ENCODE measurements at regions not wholly inside any gene's neighbourhood (a gene's known extent, or its start where the extent isn't known, plus 50 kb on each side); places are given as distances from the start of the nearest gene placed in this dataset.
A peak's percentile ranks its signal among the peaks of the same experiment; 100 is the strongest.

GRCh38 chr5:124806026-124806372, 59.6 kb upstream of the ZNF608 start:
- no peaks in the 10 kb centered on the region for H3K36me3 ChIP-seq
- H3K27ac ChIP-seq: no peak overlapping the region
- intact Hi-C loops (cut with DNase I; ENCODE audit: low total_unique reads): no loop called here
- no peak overlapping the region for H3K4me3 ChIP-seq
- peaks cover 0 to 10% of the 10 kb centered on the region in 2 donors for H3K4me1 ChIP-seq
- H3K27me3 ChIP-seq: no peaks in the 10 kb centered on the region
- DNase-seq: no peak
- TF ChIP-seq POLR2A (IDR thresholded peaks at IDR 0.05) (no peak), CTCF (IDR thresholded peaks at IDR 0.05) (no peak)
- H3K9me3 ChIP-seq: no peaks in the 10 kb centered on the region

DNA sequence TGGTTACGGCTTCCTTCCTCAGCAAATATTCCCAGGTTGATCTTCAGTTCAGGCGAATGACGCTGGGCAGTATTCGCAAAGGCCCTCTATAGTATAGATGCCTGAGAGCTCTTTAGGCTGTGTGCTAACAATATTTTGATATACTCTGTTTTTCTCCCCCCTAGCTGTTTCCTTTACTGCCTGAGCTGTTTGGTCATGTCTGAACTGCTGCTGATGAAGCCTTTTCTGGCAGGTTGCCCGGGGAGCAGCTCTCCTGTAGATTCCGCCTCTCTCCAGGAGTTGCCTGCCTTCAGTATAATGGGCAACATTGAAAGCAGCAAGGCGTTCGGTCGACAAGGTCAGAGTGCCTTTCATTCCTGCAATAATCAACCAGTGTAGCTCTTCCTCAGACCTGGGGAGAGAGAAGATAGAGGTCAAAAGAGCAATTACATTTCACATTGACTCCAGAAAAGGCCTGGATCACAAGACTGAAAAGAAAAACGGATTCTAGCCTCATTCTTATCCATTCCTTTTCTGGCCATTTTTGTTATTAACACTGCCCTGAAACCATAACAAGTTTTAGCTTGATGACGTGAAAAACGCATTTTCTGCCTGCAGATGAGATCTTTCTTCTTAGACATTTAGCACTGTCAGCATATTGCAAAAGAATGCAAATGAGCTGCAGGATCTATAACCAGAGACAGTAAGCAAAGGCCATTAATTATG, 60.1 kb upstream of the ZNF608 start:
- H3K9me3 ChIP-seq: no peaks in the 10 kb centered on the region

GRCh38 chr5:124808842-124809268, 62.4 kb upstream of the ZNF608 start:
- Histone ChIP-seq H3K27me3 (no peaks in the 10 kb centered on the region), H3K4me3 (no peak overlapping the region), H3K9me3 (no peaks in the 10 kb centered on the region), H3K4me1 (peaks cover 0 to 10% of the 10 kb centered on the region in 2 donors), H3K36me3 (no peaks in the 10 kb centered on the region), H3K27ac (no peak overlapping the region)
- TF ChIP-seq POLR2A (IDR thresholded peaks at IDR 0.05) (no peak), CTCF (IDR thresholded peaks at IDR 0.05) (no peak)
- DNase-seq: no peak
- intact Hi-C loops (cut with DNase I; ENCODE audit: low total_unique reads): no loop called here

More for the DNA sequence above, 60.1 kb upstream of the ZNF608 start:
- intact Hi-C loops (cut with DNase I; ENCODE audit: low total_unique reads): no loop called here
- Histone ChIP-seq H3K4me1 (peaks cover 0 to 10% of the 10 kb centered on the region in 2 donors), H3K27ac (no peak overlapping the region), H3K4me3 (no peak overlapping the region), H3K27me3 (no peaks in the 10 kb centered on the region), H3K36me3 (no peaks in the 10 kb centered on the region)
- TF ChIP-seq POLR2A (IDR thresholded peaks at IDR 0.05) (no peak), CTCF (IDR thresholded peaks at IDR 0.05) (no peak)
- peak; percentile 74 to 88 for DNase-seq

- TF ChIP-seq POLR2A (IDR thresholded peaks at IDR 0.05) (no peak), CTCF (IDR thresholded peaks at IDR 0.05) (no peak)
- no peak overlapping the region for H3K4me3 ChIP-seq
- no peaks in the 10 kb centered on the region for H3K36me3 ChIP-seq
- peaks cover 0 to 10% of the 10 kb centered on the region in 2 donors for H3K4me1 ChIP-seq
- no peaks in the 10 kb centered on the region for H3K27me3 ChIP-seq
- intact Hi-C loops (cut with DNase I; ENCODE audit: low total_unique reads): no loop called here
- no peaks in the 10 kb centered on the region for H3K9me3 ChIP-seq
- DNase-seq: no peak
- no peak overlapping the region for H3K27ac ChIP-seq
Measured at GRCh38 chr5:124810396-124811006, 64.1 kb upstream of the ZNF608 start.

DNA sequence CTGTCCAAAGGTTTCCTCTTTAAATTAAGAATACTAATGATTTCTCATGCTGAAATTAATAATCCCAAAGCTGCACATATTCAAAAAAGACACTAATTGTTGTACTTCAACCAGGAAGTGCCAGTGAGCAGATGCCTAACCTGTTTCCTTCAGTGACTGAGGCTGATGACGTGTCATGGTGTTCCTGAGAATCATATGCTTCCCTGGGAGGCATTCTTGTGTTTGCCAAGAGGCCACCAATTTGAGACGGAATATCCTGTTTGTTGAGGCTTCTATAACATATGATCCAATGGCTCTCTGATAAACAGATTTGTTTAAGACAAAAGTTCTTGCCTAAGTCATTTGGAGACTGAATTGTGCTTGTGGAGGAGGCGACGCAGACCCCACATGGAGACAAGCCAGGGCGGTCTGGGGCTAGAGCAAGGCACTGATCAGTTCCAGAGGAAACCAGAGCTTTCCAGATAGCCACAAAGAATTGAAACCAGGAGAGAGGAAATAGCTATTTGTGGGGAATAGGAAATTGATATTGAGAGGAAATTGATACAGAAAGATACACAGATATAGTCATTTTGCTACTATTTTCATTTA, 66.4 kb upstream of the ZNF608 start:
- Histone ChIP-seq H3K36me3 (no peaks in the 10 kb centered on the region), H3K4me3 (no peak overlapping the region), H3K9me3 (no peaks in the 10 kb centered on the region), H3K4me1 (no peaks in the 10 kb centered on the region), H3K27ac (no peak overlapping the region), H3K27me3 (no peaks in the 10 kb centered on the region)
- TF ChIP-seq CTCF (IDR thresholded peaks at IDR 0.05) (no peak), POLR2A (IDR thresholded peaks at IDR 0.05) (no peak)
- intact Hi-C loops (cut with DNase I; ENCODE audit: low total_unique reads): no loop called here
- no peak for DNase-seq
